CD14-positive monocyte (primary cell): ENCODE measurements at regions not wholly inside any gene's neighbourhood (a gene's known extent, or its start where the extent isn't known, plus 50 kb on each side); places are given as distances from the start of the nearest gene placed in this dataset.

Experiments
- DNase-seq, 3 donors: peaks; one replicate each; pipeline ENCODE4 v3.0.0-alpha.2; 2011 to 2022
- H2AFZ ChIP-seq: 2 replicates; pipeline ENCODE4 v1.6.0; 2012; ENCODE audit warnings: mild to moderate bottlenecking, low read depth, low read length, inconsistent platforms; ENCODE audit not compliant: insufficient read depth, poor library complexity, severe bottlenecking
- H3K27ac ChIP-seq, 2 donors: 1 replicate in 1 of 2; 2 replicates in 1 of 2; pipeline ENCODE4 v1.5.1; 2012 to 2013; ENCODE audit warnings: low read length in 2 of 2, control low read depth in 1 of 2, inconsistent platforms in 1 of 2, low read depth in 1 of 2, mild to moderate bottlenecking in 1 of 2
- H3K27me3 ChIP-seq, 2 donors: one replicate each; pipeline versions ENCODE4 v1.6.0 to v1.6.1; 2011 to 2013; ENCODE audit warnings: low read length in 2 of 2; ENCODE audit not compliant: control insufficient read depth in 2 of 2, insufficient read depth in 2 of 2
- H3K36me3 ChIP-seq, 2 donors: replicated peaks in 1 of 2; 1 replicate in 1 of 2; 2 replicates in 1 of 2; pipeline versions ENCODE4 v1.5.1 to v1.6.1; 2012 to 2013; ENCODE audit warnings: low read length in 2 of 2, control low read depth in 1 of 2, inconsistent platforms in 1 of 2, mild to moderate bottlenecking in 1 of 2; ENCODE audit not compliant: insufficient read depth in 2 of 2, control insufficient read depth in 1 of 2
- H3K4me1 ChIP-seq, 2 donors: 1 replicate in 1 of 2; 2 replicates in 1 of 2; pipeline versions ENCODE4 v1.5.1 to v1.6.1; 2012 to 2013; ENCODE audit warnings: low read length in 2 of 2, control low read depth in 1 of 2, inconsistent platforms in 1 of 2, mild to moderate bottlenecking in 1 of 2, moderate library complexity in 1 of 2; ENCODE audit not compliant: insufficient read depth in 2 of 2, control insufficient read depth in 1 of 2
- H3K4me2 ChIP-seq: replicated peaks from 2 replicates; pipeline ENCODE3; 2012; ENCODE audit warnings: low read length, moderate library complexity, mild to moderate bottlenecking; ENCODE audit not compliant: poor library complexity, severe bottlenecking; ENCODE audit errors: extremely low read depth
- H3K4me3 ChIP-seq, 3 experiments: fragments of 200-600 bp in 1 of 3; sonication (generic) in 1 of 3; replicated peaks in 1 of 3; 1 replicate in 2 of 3; 2 replicates in 1 of 3; pipeline ENCODE4 v1.5.1; 2011 to 2013; ENCODE audit warnings: low read length in 3 of 3, mild to moderate bottlenecking in 3 of 3, control low read depth in 2 of 3, low read depth in 2 of 3, inconsistent platforms in 1 of 3, moderate library complexity in 1 of 3
- H3K79me2 ChIP-seq: 2 replicates; pipeline ENCODE4 v1.6.0; 2012; ENCODE audit warnings: mild to moderate bottlenecking, control low read depth, inconsistent platforms, low read length, moderate library complexity; ENCODE audit not compliant: insufficient read depth
- H3K9ac ChIP-seq: 2 replicates; pipeline ENCODE4 v1.6.0; 2017; ENCODE audit warnings: low read length, mild to moderate bottlenecking; ENCODE audit not compliant: insufficient read depth, poor library complexity, severe bottlenecking
- H3K9me3 ChIP-seq, 2 donors: replicated peaks in 1 of 2; 1 replicate in 1 of 2; 2 replicates in 1 of 2; pipeline versions ENCODE4 v1.5.1 to v1.6.1; 2012 to 2013; ENCODE audit warnings: low read length in 2 of 2, control low read depth in 1 of 2; ENCODE audit not compliant: control insufficient read depth in 1 of 2, insufficient read depth in 1 of 2
- H4K20me1 ChIP-seq: 2 replicates; pipeline ENCODE4 v1.6.0; 2012; ENCODE audit warnings: mild to moderate bottlenecking, low read length, control low read depth, moderate library complexity; ENCODE audit not compliant: insufficient read depth
- H3K27ac Mint-ChIP-seq, 7 donors: one replicate each; pipeline ENCODE4 v1.8.0; 2020; ENCODE audit warnings: mild to moderate bottlenecking in 7 of 7, mixed read lengths in 7 of 7, moderate library complexity in 6 of 7, inconsistent platforms in 2 of 7
- H3K27me3 Mint-ChIP-seq, 3 donors: one replicate each; pipeline ENCODE4 v1.8.0; 2021 to 2022; ENCODE audit warnings: low read depth in 3 of 3, mild to moderate bottlenecking in 3 of 3, mixed read lengths in 3 of 3, moderate library complexity in 3 of 3, inconsistent platforms in 1 of 3
- H3K36me3 Mint-ChIP-seq, 2 donors: one replicate each; pipeline ENCODE4 v1.8.0; 2020; ENCODE audit warnings: mixed read lengths in 2 of 2, inconsistent platforms in 1 of 2, mild to moderate bottlenecking in 1 of 2
- H3K4me1 Mint-ChIP-seq: one replicate; pipeline ENCODE4 v1.8.0; 2020; ENCODE audit warnings: mild to moderate bottlenecking, mixed read lengths
- H3K4me3 Mint-ChIP-seq, 2 donors: one replicate each; pipeline ENCODE4 v1.8.0; 2020; ENCODE audit warnings: mild to moderate bottlenecking in 2 of 2, mixed read lengths in 2 of 2, moderate library complexity in 1 of 2
- H3K9me3 Mint-ChIP-seq, 7 donors: one replicate each; pipeline ENCODE4 v1.8.0; 2020 to 2022; ENCODE audit warnings: mixed read lengths in 7 of 7, mild to moderate bottlenecking in 6 of 7, moderate library complexity in 6 of 7, inconsistent platforms in 2 of 7
- CTCF ChIP-seq: fragments of 200-600 bp; IDR thresholded peaks from one replicate; pipeline ENCODE4 v1.8.0; 2022; ENCODE audit warnings: antibody characterized with exemption, mild to moderate bottlenecking
- WGBS: methylation state at CpG from one replicate; pipeline ENCODE4 v1.1.5; 2013; ENCODE audit warnings: missing lambda C conversion rate; ENCODE audit not compliant: insufficient coverage; 5-methylcytosine and 5-hydroxymethylcytosine counted together
- intact Hi-C, 2 donors: fragments of 100-400 bp; cut with micrococcal nuclease; formaldehyde crosslinking; loops; one replicate each; pipeline versions ENCODE4 v1.15.0 to v1.15.1; 2023

DNA sequence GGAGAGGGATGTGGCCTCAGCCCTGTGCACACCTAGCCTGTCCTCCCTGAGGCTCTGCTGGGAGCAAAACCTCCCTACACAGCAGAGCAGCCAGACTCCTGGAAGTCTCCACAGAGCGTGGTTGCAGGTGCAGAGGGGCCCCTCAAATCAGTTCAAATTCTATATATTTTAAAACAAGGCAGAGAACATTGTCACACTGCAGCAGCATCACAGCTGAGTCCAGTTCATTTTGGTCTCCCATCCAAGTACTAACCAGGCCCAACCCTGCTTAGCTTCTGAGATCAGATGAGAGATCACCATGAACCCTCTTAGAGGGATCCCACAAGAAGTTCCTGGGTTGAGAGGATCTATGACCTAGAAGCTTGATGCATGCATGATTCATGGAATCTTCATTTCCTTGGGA lies 331.0 kb upstream of the RGMA start:
- H3K4me1 Mint-ChIP-seq = no peaks in the 10 kb centered on the region
- intact Hi-C loops = no loop called here
- 91% methylated on average over 1 of the region's 1 CpG for WGBS

GRCh38 chr15:93418566-93418965 lies 329.6 kb upstream of the RGMA start:
- Histone ChIP-seq H3K4me2 (no peak overlapping the region), H3K79me2 (no peaks in the 10 kb centered on the region), H3K9me3 (no peaks in the 10 kb centered on the region), H3K4me3 (no peak overlapping the region), H3K27me3 (no peaks in the 10 kb centered on the region), H3K4me1 (no peaks in the 10 kb centered on the region), H4K20me1 (no peaks in the 10 kb centered on the region), H3K36me3 (no peaks in the 10 kb centered on the region), H3K27ac (no peak overlapping the region), H3K9ac (no peak overlapping the region), H2AFZ (no peak overlapping the region)
- TF ChIP-seq CTCF = no peak
- H3K4me3 Mint-ChIP-seq = no peak overlapping the region
- no peaks in the 10 kb centered on the region for H3K4me1 Mint-ChIP-seq
- no peaks in the 10 kb centered on the region for H3K36me3 Mint-ChIP-seq
- peaks cover 0 to 2% (median 0%) of the 10 kb centered on the region in 7 donors for H3K9me3 Mint-ChIP-seq
- H3K27me3 Mint-ChIP-seq = peaks cover 2 to 7% (median 7%) of the 10 kb centered on the region in 3 donors
- no peak for DNase-seq
- intact Hi-C loops = no loop called here
- no CpG with 5 or more reads among the region's 6 CpGs for WGBS
- H3K27ac Mint-ChIP-seq = no peak overlapping the region

More for the DNA sequence above, 331.0 kb upstream of the RGMA start:
- no peak overlapping the region for H3K27ac ChIP-seq
- H3K36me3 Mint-ChIP-seq = no peaks in the 10 kb centered on the region
- H3K4me3 ChIP-seq = no peak overlapping the region
- no peak overlapping the region for H3K4me3 Mint-ChIP-seq
- H3K27me3 Mint-ChIP-seq = peaks cover 2 to 10% (median 8%) of the 10 kb centered on the region in 3 donors
- no peak overlapping the region for H3K27ac Mint-ChIP-seq
- no peak overlapping the region for H3K9ac ChIP-seq
- no peak for DNase-seq
- H3K4me1 ChIP-seq = no peaks in the 10 kb centered on the region
- H3K4me2 ChIP-seq = no peak overlapping the region
- H4K20me1 ChIP-seq = no peaks in the 10 kb centered on the region
- no peaks in the 10 kb centered on the region for H3K27me3 ChIP-seq
- no peak overlapping the region for H2AFZ ChIP-seq
- H3K9me3 Mint-ChIP-seq = peaks cover 0 to 6% (median 0%) of the 10 kb centered on the region in 7 donors
- no peaks in the 10 kb centered on the region for H3K36me3 ChIP-seq
- TF ChIP-seq CTCF = no peak
- no peaks in the 10 kb centered on the region for H3K9me3 ChIP-seq
- H3K79me2 ChIP-seq = no peaks in the 10 kb centered on the region
